ENCODE measurements at regions not wholly inside any gene's neighbourhood (a gene's known extent, or its start where the extent isn't known, plus 50 kb on each side); places are given as distances from the start of the nearest gene placed in this dataset.

DNA sequence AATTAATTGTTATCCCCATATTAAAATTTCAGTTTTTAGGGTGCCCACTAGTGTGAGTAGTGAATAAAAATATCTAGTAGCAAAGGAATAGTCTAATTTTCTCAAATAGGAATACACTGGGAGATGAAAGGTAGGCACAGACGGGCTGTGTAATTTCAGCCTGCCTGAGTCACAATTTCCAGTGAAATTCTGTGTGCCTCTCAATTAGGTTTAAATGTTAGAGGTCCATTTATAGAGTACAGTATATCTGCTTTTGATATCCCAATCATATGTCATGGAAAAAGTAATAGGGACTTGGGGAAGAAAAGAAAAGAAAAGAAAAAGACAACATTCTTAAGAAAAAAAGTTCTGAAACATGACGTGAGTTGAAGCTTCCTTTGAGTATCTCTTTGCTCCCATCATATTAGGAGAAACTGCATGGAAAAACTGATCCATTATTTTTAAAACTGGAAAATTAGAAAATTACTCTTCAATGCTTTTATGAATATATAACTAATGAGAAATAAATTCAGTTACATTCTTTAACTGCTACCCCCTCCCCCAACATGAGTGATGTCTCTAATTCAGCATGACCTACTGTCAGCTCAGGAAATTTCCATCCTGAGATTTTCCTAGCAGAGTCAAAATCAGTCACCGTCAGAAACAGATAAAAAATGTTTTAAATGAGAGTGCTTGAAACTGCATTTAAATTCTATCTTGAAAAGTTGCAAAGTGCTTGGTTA, 473.8 kb upstream of the HSF2 start:
- no peaks in the 10 kb centered on the region for H3K36me3 Mint-ChIP-seq (ENCODE audit: low read depth)
- peaks cover 19% of the 10 kb centered on the region for H3K4me1 Mint-ChIP-seq (ENCODE audit: low read depth)
- no peak for DNase-seq (ENCODE audit: low spot score)
- TF ChIP-seq, protein P1, sequence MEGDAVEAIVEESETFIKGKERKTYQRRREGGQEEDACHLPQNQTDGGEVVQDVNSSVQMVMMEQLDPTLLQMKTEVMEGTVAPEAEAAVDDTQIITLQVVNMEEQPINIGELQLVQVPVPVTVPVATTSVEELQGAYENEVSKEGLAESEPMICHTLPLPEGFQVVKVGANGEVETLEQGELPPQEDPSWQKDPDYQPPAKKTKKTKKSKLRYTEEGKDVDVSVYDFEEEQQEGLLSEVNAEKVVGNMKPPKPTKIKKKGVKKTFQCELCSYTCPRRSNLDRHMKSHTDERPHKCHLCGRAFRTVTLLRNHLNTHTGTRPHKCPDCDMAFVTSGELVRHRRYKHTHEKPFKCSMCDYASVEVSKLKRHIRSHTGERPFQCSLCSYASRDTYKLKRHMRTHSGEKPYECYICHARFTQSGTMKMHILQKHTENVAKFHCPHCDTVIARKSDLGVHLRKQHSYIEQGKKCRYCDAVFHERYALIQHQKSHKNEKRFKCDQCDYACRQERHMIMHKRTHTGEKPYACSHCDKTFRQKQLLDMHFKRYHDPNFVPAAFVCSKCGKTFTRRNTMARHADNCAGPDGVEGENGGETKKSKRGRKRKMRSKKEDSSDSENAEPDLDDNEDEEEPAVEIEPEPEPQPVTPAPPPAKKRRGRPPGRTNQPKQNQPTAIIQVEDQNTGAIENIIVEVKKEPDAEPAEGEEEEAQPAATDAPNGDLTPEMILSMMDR (IDR thresholded peaks at IDR 0.05), result peak; percentile 17
- H3K9me3 Mint-ChIP-seq (ENCODE audit: low read depth), result no peaks in the 10 kb centered on the region
- H3K27me3 Mint-ChIP-seq (ENCODE audit: low read depth), result peaks cover 35% of the 10 kb centered on the region
- peak overlapping the region; percentile 57 for H3K27ac Mint-ChIP-seq (ENCODE audit: unreplicated experiment)
- no peak overlapping the region for H3K4me3 Mint-ChIP-seq (ENCODE audit: unreplicated experiment)

DNA sequence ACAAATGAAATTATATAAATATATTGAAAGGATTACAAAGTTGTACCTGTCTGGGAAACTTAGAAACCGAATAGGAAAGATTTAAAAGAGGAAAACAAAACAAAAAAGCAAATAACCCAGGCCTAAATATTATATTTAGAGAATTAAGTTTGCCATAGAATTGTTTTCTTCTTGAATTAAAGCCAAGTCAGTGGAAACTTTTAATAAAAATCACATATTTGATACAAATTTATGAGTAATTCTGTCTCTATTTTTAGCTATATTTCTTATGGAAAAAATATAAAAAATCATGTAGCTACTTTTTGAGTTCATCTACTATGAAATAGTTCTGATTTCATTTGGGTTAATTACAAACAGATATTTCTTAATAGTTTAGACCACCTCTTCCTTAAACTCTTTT, 470.2 kb upstream of the HSF2 start:
- Mint-ChIP-seq H3K4me3 (ENCODE audit: unreplicated experiment) (no peak overlapping the region), H3K9me3 (ENCODE audit: low read depth) (no peaks in the 10 kb centered on the region), H3K36me3 (ENCODE audit: low read depth) (no peaks in the 10 kb centered on the region), H3K27ac (ENCODE audit: unreplicated experiment) (no peak overlapping the region), H3K27me3 (ENCODE audit: low read depth) (peaks cover 20% of the 10 kb centered on the region), H3K4me1 (ENCODE audit: low read depth) (peaks cover 39% of the 10 kb centered on the region)
- TF ChIP-seq, protein P1 (IDR thresholded peaks at IDR 0.05), result no peak
- no peak for DNase-seq (ENCODE audit: low spot score)

DNA sequence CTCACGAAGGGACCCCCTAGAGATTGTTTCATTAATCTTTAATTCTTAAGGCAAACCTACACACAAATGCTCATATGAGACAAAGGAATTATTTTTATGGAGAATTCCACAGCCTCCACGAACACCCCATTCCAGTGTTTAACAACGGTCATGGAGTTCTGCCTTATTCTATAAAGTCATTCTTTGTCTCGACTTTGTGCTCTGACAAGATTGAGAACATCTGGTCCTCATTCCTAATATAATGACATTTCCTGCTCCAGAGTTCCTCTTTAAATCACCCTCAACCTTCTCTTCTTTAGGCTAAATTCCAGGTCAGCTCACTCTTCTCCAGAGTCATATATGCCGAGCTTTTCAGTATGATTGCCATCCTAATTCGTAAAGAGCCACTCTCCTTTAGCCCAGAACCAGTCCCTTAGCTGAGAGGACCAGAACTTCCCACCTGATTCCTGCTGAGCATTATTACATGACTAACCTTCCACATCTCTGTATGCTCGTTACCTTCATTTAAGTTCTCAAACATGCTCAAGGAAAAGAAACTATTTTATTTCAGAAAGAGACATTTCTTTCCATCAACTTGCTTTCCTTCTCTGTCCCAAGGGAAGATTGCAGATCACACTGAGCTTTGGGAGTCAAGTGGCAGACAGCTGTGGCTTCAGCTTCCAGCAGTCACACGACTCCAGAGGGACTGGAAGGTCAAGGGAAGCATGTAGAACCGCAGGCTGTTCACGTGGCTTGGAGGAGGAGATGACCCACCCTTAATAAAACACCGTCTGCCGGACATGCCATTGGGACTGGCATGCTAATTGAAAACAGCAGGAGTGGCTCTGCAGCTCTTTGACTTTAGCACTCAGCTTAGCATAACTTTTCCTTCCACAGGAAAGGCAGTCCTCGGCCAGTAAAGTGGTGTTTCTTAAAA, 467.1 kb upstream of the HSF2 start:
- peaks cover 5% of the 10 kb centered on the region for H3K36me3 Mint-ChIP-seq (ENCODE audit: low read depth)
- peaks cover 7% of the 10 kb centered on the region for H3K9me3 Mint-ChIP-seq (ENCODE audit: low read depth)
- DNase-seq (ENCODE audit: low spot score), result peak; percentile 82
- H3K4me1 Mint-ChIP-seq (ENCODE audit: low read depth), result peaks cover 21% of the 10 kb centered on the region
- TF ChIP-seq, protein P1 (IDR thresholded peaks at IDR 0.05), result no peak
- H3K4me3 Mint-ChIP-seq (ENCODE audit: unreplicated experiment), result peak overlapping the region; percentile 20
- peaks cover 15% of the 10 kb centered on the region for H3K27me3 Mint-ChIP-seq (ENCODE audit: low read depth)
- H3K27ac Mint-ChIP-seq (ENCODE audit: unreplicated experiment), result peak overlapping the region; percentile 76

DNA sequence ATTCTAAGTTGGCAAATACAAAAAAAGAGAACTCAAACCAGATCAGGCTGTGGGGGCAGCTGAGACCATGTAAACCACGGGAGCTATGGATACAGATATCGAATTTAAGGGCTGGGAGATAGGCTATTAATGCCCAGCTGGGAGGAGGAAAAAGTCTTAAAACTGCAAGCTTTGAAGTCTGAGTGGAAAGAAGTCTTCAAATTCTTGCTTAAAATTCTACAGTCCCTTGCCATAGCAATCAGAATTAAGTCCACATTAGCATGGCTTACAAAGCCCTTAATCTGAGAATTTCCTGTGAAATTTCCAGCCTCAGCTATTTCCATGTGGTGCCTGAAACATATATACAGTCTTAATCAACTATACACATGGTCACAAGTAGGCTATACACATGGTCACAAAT, 465.0 kb upstream of the HSF2 start:
- peaks cover 21% of the 10 kb centered on the region for H3K4me1 Mint-ChIP-seq (ENCODE audit: low read depth)
- H3K36me3 Mint-ChIP-seq (ENCODE audit: low read depth), result peaks cover 12% of the 10 kb centered on the region
- H3K9me3 Mint-ChIP-seq (ENCODE audit: low read depth), result peaks cover 11% of the 10 kb centered on the region
- TF ChIP-seq, protein P1 (IDR thresholded peaks at IDR 0.05), result no peak
- peaks cover 11% of the 10 kb centered on the region for H3K27me3 Mint-ChIP-seq (ENCODE audit: low read depth)
- DNase-seq (ENCODE audit: low spot score), result no peak
- H3K27ac Mint-ChIP-seq (ENCODE audit: unreplicated experiment), result no peak overlapping the region
- no peak overlapping the region for H3K4me3 Mint-ChIP-seq (ENCODE audit: unreplicated experiment)

DNA sequence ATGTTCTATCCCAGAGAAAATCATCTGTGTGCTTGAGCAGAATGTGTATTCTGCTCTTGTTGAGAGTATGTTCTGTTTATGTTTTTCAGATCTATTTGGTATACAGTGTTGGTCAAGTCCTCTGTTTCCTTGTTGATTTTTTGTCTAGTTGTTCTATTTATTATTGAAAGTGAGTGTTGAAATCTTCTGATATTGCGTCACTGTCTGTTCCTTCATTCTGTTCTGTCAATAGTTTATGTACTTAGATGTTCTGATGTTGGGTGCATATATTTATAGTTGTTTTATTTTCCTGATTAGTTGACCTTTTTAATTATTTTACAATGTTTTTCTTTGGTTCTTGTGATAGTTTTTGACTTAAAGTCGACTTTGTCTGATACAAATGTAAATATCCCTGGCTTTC, 458.7 kb upstream of the HSF2 start:
- H3K27me3 Mint-ChIP-seq (ENCODE audit: low read depth), result peaks cover 24% of the 10 kb centered on the region
- peaks cover 15% of the 10 kb centered on the region for H3K9me3 Mint-ChIP-seq (ENCODE audit: low read depth)
- peaks cover 3% of the 10 kb centered on the region for H3K4me1 Mint-ChIP-seq (ENCODE audit: low read depth)
- TF ChIP-seq, protein P1 (IDR thresholded peaks at IDR 0.05), result no peak
- H3K36me3 Mint-ChIP-seq (ENCODE audit: low read depth), result peaks cover 19% of the 10 kb centered on the region
- no peak overlapping the region for H3K27ac Mint-ChIP-seq (ENCODE audit: unreplicated experiment)
- H3K4me3 Mint-ChIP-seq (ENCODE audit: unreplicated experiment), result no peak overlapping the region
- no peak for DNase-seq (ENCODE audit: low spot score)

Measured in chondrocyte (in vitro differentiated cells).